Smooth muscle cell (in vitro differentiated cells): ENCODE measurements at regions not wholly inside any gene's neighbourhood (a gene's known extent, or its start where the extent isn't known, plus 50 kb on each side); places are given as distances from the start of the nearest gene placed in this dataset.

Source experiments
- DNase-seq: peaks from one replicate; lab custom pipeline; 2025; ENCODE audit not compliant: unreplicated experiment; lab: John Stamatoyannopoulos, UW
- H2AFZ ChIP-seq: fragments of 200-600 bp; sonication (generic); 2 replicates; pipeline ENCODE4 v1.6.0; 2016; ENCODE audit warnings: antibody characterized with exemption, low read depth, mild to moderate bottlenecking
- H3F3A ChIP-seq: fragments of 200-600 bp; sonication (generic); 2 replicates; pipeline ENCODE4 v1.6.0; 2017; ENCODE audit warnings: antibody characterized with exemption, low read depth
- H3K27ac ChIP-seq: fragments of 200-600 bp; sonication (generic); 2 replicates; pipeline ENCODE4 v1.5.1; 2016; ENCODE audit warnings: low read depth, mild to moderate bottlenecking
- H3K27me3 ChIP-seq: fragments of 200-600 bp; sonication (generic); 2 replicates; pipeline ENCODE4 v1.6.1; 2016; ENCODE audit warnings: low read depth, mild to moderate bottlenecking
- H3K36me3 ChIP-seq: fragments of 200-600 bp; sonication (generic); 2 replicates; pipeline ENCODE4 v1.5.1; 2016; ENCODE audit warnings: low read depth
- H3K4me1 ChIP-seq: fragments of 200-600 bp; sonication (generic); 2 replicates; pipeline ENCODE4 v1.5.1; 2016; ENCODE audit warnings: low read depth
- H3K4me2 ChIP-seq: fragments of 200-600 bp; sonication (generic); 2 replicates; pipeline ENCODE4 v1.6.0; 2016; ENCODE audit warnings: mild to moderate bottlenecking
- H3K4me3 ChIP-seq: fragments of 200-600 bp; sonication (generic); 2 replicates; pipeline ENCODE4 v1.5.1; 2016; ENCODE audit warnings: mild to moderate bottlenecking
- H3K79me2 ChIP-seq: fragments of 200-600 bp; sonication (generic); 2 replicates; pipeline ENCODE4 v1.6.0; 2016; ENCODE audit warnings: low read depth, mild to moderate bottlenecking
- H3K9ac ChIP-seq: fragments of 200-600 bp; sonication (generic); 2 replicates; pipeline ENCODE4 v1.6.0; 2016; ENCODE audit warnings: low read depth
- H3K9me3 ChIP-seq: fragments of 200-600 bp; sonication (generic); replicated peaks from 2 replicates; pipeline ENCODE4 v1.5.1; 2016; ENCODE audit warnings: low read depth
- H4K20me1 ChIP-seq: fragments of 200-600 bp; sonication (generic); 2 replicates; pipeline ENCODE4 v1.6.0; 2016; ENCODE audit warnings: low read depth
- CTCF ChIP-seq: fragments of 200-600 bp; sonication (generic); IDR thresholded peaks from 2 replicates; pipeline ENCODE4 v1.5.1; 2017; ENCODE audit warnings: borderline replicate concordance, mild to moderate bottlenecking, antibody characterized with exemption; ENCODE audit not compliant: insufficient read depth, poor library complexity, severe bottlenecking
- WGBS: methylation state at CpG from one replicate; pipeline ENCODE4 v1.1.7; 2016; ENCODE audit warnings: low lambda C conversion rate; 5-methylcytosine and 5-hydroxymethylcytosine counted together

GRCh38 chr5:153088538-153088937 lies 401.9 kb upstream of the GRIA1 start:
- Histone ChIP-seq H3K4me2 (no peak overlapping the region), H3K9me3 (no peaks in the 10 kb centered on the region), H2AFZ (no peak overlapping the region), H3K4me3 (no peak overlapping the region), H3K9ac (no peak overlapping the region), H3K27ac (no peak overlapping the region), H3K27me3 (no peaks in the 10 kb centered on the region), H3K79me2 (no peaks in the 10 kb centered on the region), H3F3A (no peaks in the 10 kb centered on the region), H3K4me1 (peaks cover 6% of the 10 kb centered on the region), H4K20me1 (no peaks in the 10 kb centered on the region), H3K36me3 (no peaks in the 10 kb centered on the region)
- no peak for TF ChIP-seq CTCF
- DNase-seq, result no peak
- WGBS, result 100% methylated on average over 1 of the region's 1 CpG

- Histone ChIP-seq H3K4me3 (no peak overlapping the region), H3K79me2 (no peaks in the 10 kb centered on the region), H3K9ac (no peak overlapping the region), H2AFZ (no peak overlapping the region), H3K4me1 (no peaks in the 10 kb centered on the region), H3K27ac (no peak overlapping the region), H4K20me1 (no peaks in the 10 kb centered on the region), H3F3A (no peaks in the 10 kb centered on the region), H3K36me3 (no peaks in the 10 kb centered on the region), H3K4me2 (no peak overlapping the region), H3K9me3 (no peaks in the 10 kb centered on the region), H3K27me3 (no peaks in the 10 kb centered on the region)
- TF ChIP-seq CTCF, result no peak
- 87% methylated on average over 3 of the region's 3 CpGs for WGBS
- no peak for DNase-seq
These were observed 396.1 kb upstream of the GRIA1 start for GRCh38 chr5:153094333-153094732.

- H3F3A ChIP-seq, result no peaks in the 10 kb centered on the region
- no peak overlapping the region for H3K4me2 ChIP-seq
- no peaks in the 10 kb centered on the region for H3K36me3 ChIP-seq
- H3K79me2 ChIP-seq, result no peaks in the 10 kb centered on the region
- H3K27me3 ChIP-seq, result no peaks in the 10 kb centered on the region
- H3K9ac ChIP-seq, result no peak overlapping the region
- no peaks in the 10 kb centered on the region for H3K4me1 ChIP-seq
- DNase-seq, result no peak
- no peaks in the 10 kb centered on the region for H3K9me3 ChIP-seq
- no peak for TF ChIP-seq CTCF
- H4K20me1 ChIP-seq, result no peaks in the 10 kb centered on the region
- no peak overlapping the region for H3K27ac ChIP-seq
- no peak overlapping the region for H3K4me3 ChIP-seq
- H2AFZ ChIP-seq, result no peak overlapping the region
- 92% methylated on average over 4 of the region's 4 CpGs for WGBS
These were observed 394.1 kb upstream of the GRIA1 start for GRCh38 chr5:153096381-153096780.

GRCh38 chr5:153099328-153099727 lies 391.1 kb upstream of the GRIA1 start:
- no peaks in the 10 kb centered on the region for H3K79me2 ChIP-seq
- no peaks in the 10 kb centered on the region for H3F3A ChIP-seq
- H2AFZ ChIP-seq, result no peak overlapping the region
- H3K36me3 ChIP-seq, result no peaks in the 10 kb centered on the region
- H4K20me1 ChIP-seq, result no peaks in the 10 kb centered on the region
- H3K27ac ChIP-seq, result no peak overlapping the region
- no peak overlapping the region for H3K4me2 ChIP-seq
- no peak for TF ChIP-seq CTCF
- H3K9ac ChIP-seq, result no peak overlapping the region
- no peak overlapping the region for H3K4me3 ChIP-seq
- H3K4me1 ChIP-seq, result no peaks in the 10 kb centered on the region
- no peaks in the 10 kb centered on the region for H3K27me3 ChIP-seq
- WGBS, result 89% methylated on average over 1 of the region's 1 CpG
- no peak for DNase-seq
- H3K9me3 ChIP-seq, result no peaks in the 10 kb centered on the region
